MCF 10A (cell line): ENCODE measurements at regions not wholly inside any gene's neighbourhood (a gene's known extent, or its start where the extent isn't known, plus 50 kb on each side); places are given as distances from the start of the nearest gene placed in this dataset.

Source experiments
- BruUV-seq: library from RNA; stranded (reverse); fragments of 400-500 nt; replicated peaks from 2 replicates; lab custom pipeline; 2021; lab: Mats Ljungman, UMichigan
- CTCF ChIA-PET: fragments of 300-600 bp; sonication (Branson Sonifier 250); formaldehyde crosslinking; extraction: SDS; loops from one replicate; lab custom pipeline; 2021; ENCODE audit warnings: antibody characterized with exemption, inconsistent platforms; lab: Yijun Ruan, JAX
- POLR2A ChIA-PET: fragments of 300-600, 350-650 bp; sonication (Branson Sonifier 250); formaldehyde crosslinking; extraction: SDS; loops from one replicate; lab custom pipeline; 2020; ENCODE audit warnings: antibody characterized with exemption, inconsistent platforms; lab: Yijun Ruan, JAX
- DNase-seq: peaks from one replicate; pipeline ENCODE4 v3.0.0-alpha.2; 2018; ENCODE audit not compliant: unreplicated experiment
- H3K27ac Mint-ChIP-seq: one replicate; pipeline ENCODE4 v1.8.0; 2022; ENCODE audit warnings: mild to moderate bottlenecking, low read depth, mixed read lengths; ENCODE audit not compliant: unreplicated experiment
- H3K27me3 Mint-ChIP-seq: one replicate; pipeline ENCODE4 v1.8.0; 2022; ENCODE audit warnings: mixed read lengths; ENCODE audit not compliant: insufficient read depth, unreplicated experiment
- H3K36me3 Mint-ChIP-seq: one replicate; pipeline ENCODE4 v1.8.0; 2022; ENCODE audit warnings: mild to moderate bottlenecking, moderate library complexity, mixed read lengths; ENCODE audit not compliant: insufficient read depth, unreplicated experiment
- H3K4me1 Mint-ChIP-seq: one replicate; pipeline ENCODE4 v1.8.0; 2022; ENCODE audit warnings: mixed read lengths; ENCODE audit not compliant: insufficient read depth, unreplicated experiment
- H3K4me3 Mint-ChIP-seq: one replicate; pipeline ENCODE4 v1.8.0; 2022; ENCODE audit warnings: mild to moderate bottlenecking, moderate library complexity, mixed read lengths; ENCODE audit not compliant: unreplicated experiment
- H3K9me3 Mint-ChIP-seq: one replicate; pipeline ENCODE4 v1.8.0; 2022; ENCODE audit warnings: mixed read lengths; ENCODE audit not compliant: unreplicated experiment
- intact Hi-C: fragments of 100-400 bp; cut with micrococcal nuclease; formaldehyde crosslinking; loops from 2 replicates; pipeline ENCODE4 v1.14.1; 2022
- TF ChIP-seq, protein P1 (sequence below): fragments of 200-600 bp; IDR thresholded peaks from one replicate; pipeline ENCODE4 v1.8.0; 2022; ENCODE audit warnings: antibody characterized with exemption, mild to moderate bottlenecking; ENCODE audit not compliant: unreplicated experiment

- Mint-ChIP-seq H3K4me1 (no peaks in the 10 kb centered on the region), H3K36me3 (no peaks in the 10 kb centered on the region), H3K4me3 (no peak overlapping the region), H3K9me3 (no peaks in the 10 kb centered on the region), H3K27ac (no peak overlapping the region), H3K27me3 (no peaks in the 10 kb centered on the region)
- no TSS peak for BruUV-seq
- intact Hi-C loops, result no loop called here
- TF ChIP-seq, protein P1, sequence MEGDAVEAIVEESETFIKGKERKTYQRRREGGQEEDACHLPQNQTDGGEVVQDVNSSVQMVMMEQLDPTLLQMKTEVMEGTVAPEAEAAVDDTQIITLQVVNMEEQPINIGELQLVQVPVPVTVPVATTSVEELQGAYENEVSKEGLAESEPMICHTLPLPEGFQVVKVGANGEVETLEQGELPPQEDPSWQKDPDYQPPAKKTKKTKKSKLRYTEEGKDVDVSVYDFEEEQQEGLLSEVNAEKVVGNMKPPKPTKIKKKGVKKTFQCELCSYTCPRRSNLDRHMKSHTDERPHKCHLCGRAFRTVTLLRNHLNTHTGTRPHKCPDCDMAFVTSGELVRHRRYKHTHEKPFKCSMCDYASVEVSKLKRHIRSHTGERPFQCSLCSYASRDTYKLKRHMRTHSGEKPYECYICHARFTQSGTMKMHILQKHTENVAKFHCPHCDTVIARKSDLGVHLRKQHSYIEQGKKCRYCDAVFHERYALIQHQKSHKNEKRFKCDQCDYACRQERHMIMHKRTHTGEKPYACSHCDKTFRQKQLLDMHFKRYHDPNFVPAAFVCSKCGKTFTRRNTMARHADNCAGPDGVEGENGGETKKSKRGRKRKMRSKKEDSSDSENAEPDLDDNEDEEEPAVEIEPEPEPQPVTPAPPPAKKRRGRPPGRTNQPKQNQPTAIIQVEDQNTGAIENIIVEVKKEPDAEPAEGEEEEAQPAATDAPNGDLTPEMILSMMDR, result no peak
- CTCF ChIA-PET, result interaction anchor here (1.3 to 1.7 kb wide), 5 partner anchors 9 to 83 kb away, joined by 5 to 12 read pairs (median 7); no protein-coding TSS in a partner anchor
- no peak for DNase-seq
- POLR2A ChIA-PET, result no interaction called here
Measured at GRCh38 chr1:110280126-110280525, 59.1 kb upstream of the RBM15 start.

- TF ChIP-seq, protein P1, result no peak
- H3K27ac Mint-ChIP-seq, result no peak overlapping the region
- H3K4me1 Mint-ChIP-seq, result no peaks in the 10 kb centered on the region
- no peaks in the 10 kb centered on the region for H3K9me3 Mint-ChIP-seq
- intact Hi-C loops, result no loop called here
- DNase-seq, result no peak
- CTCF ChIA-PET, result interaction anchor here (1.3 to 1.7 kb wide), 5 partner anchors 10 to 84 kb away, joined by 5 to 12 read pairs (median 7); no protein-coding TSS in a partner anchor
- POLR2A ChIA-PET, result interaction anchor here (0.7 kb wide), 1 partner anchor 519 kb away, joined by 3 read pairs; no protein-coding TSS in a partner anchor
- no TSS peak for BruUV-seq
- no peaks in the 10 kb centered on the region for H3K27me3 Mint-ChIP-seq
- H3K36me3 Mint-ChIP-seq, result no peaks in the 10 kb centered on the region
- H3K4me3 Mint-ChIP-seq, result no peak overlapping the region
Measured at GRCh38 chr1:110280804-110281203, 58.4 kb upstream of the RBM15 start.

GRCh38 chr1:110281363-110282290 lies 57.5 kb upstream of the RBM15 start:
- ChIA-PET CTCF (interaction anchor here (0.7 to 1.7 kb wide), 6 partner anchors 31 to 85 kb away, joined by 3 to 12 read pairs (median 6); no protein-coding TSS in a partner anchor), POLR2A (interaction anchor here (0.7 kb wide), 1 partner anchor 518 kb away, joined by 3 read pairs; no protein-coding TSS in a partner anchor)
- BruUV-seq, result no TSS peak
- H3K4me3 Mint-ChIP-seq, result no peak overlapping the region
- H3K27me3 Mint-ChIP-seq, result no peaks in the 10 kb centered on the region
- intact Hi-C loops, result no loop called here
- no peak overlapping the region for H3K27ac Mint-ChIP-seq
- TF ChIP-seq, protein P1, result no peak
- no peak for DNase-seq
- no peaks in the 10 kb centered on the region for H3K4me1 Mint-ChIP-seq
- no peaks in the 10 kb centered on the region for H3K9me3 Mint-ChIP-seq
- no peaks in the 10 kb centered on the region for H3K36me3 Mint-ChIP-seq

- Mint-ChIP-seq H3K36me3 (no peaks in the 10 kb centered on the region), H3K4me3 (no peak overlapping the region), H3K27ac (no peak overlapping the region), H3K4me1 (no peaks in the 10 kb centered on the region), H3K27me3 (no peaks in the 10 kb centered on the region), H3K9me3 (no peaks in the 10 kb centered on the region)
- no TSS peak for BruUV-seq
- ChIA-PET POLR2A (interaction anchor here (0.7 kb wide), 1 partner anchor 768 kb away, joined by 3 read pairs; no protein-coding TSS in a partner anchor), CTCF (no interaction called here)
- no peak for DNase-seq
- intact Hi-C loops, result no loop called here
- TF ChIP-seq, protein P1, result no peak
Measured at GRCh38 chr1:110282395-110282794, 56.8 kb upstream of the RBM15 start.
